ENCODE measurements at regions not wholly inside any gene's neighbourhood (a gene's known extent, or its start where the extent isn't known, plus 50 kb on each side); places are given as distances from the start of the nearest gene placed in this dataset.

GRCh38 chr1:221907166-221907932, 165.5 kb upstream of the DUSP10 start:
- TF ChIP-seq CTCF (IDR thresholded peaks at IDR 0.05; ENCODE audit: low read depth, low read length) = no peak
- TF ChIP-seq EZH2phosphoT487 (IDR thresholded peaks at IDR 0.05; ENCODE audit: low read depth) = no peak
- Histone ChIP-seq H2AFZ (ENCODE audit: low read depth, low read length) (no peak overlapping the region), H3K4me2 (ENCODE audit: low read length) (no peak overlapping the region), H3K4me1 (ENCODE audit: low read length) (peaks cover 33% of the 10 kb centered on the region), H3K27me3 (ENCODE audit: low read depth, low read length) (peaks cover 4% of the 10 kb centered on the region; the same call in 1 of the 2 replicates), H3K9ac (ENCODE audit: low read length) (no peak overlapping the region), H3K27ac (ENCODE audit: low read length) (no peak overlapping the region), H3K4me3 (ENCODE audit: low read length) (no peak overlapping the region), H4K20me1 (ENCODE audit: insufficient read depth, low read length) (no peaks in the 10 kb centered on the region), H3K79me2 (ENCODE audit: low read length) (no peaks in the 10 kb centered on the region), H3K9me3 (ENCODE audit: insufficient read depth, low read length) (no peaks in the 10 kb centered on the region), H3K36me3 (replicated peaks; ENCODE audit: low read depth, low read length) (no peaks in the 10 kb centered on the region)

GRCh38 chr1:221905802-221906201, 163.9 kb upstream of the DUSP10 start:
- Histone ChIP-seq H2AFZ (ENCODE audit: low read depth, low read length) (no peak overlapping the region), H3K79me2 (ENCODE audit: low read length) (no peaks in the 10 kb centered on the region), H3K4me1 (ENCODE audit: low read length) (peaks cover 17% of the 10 kb centered on the region), H3K9ac (ENCODE audit: low read length) (no peak overlapping the region), H4K20me1 (ENCODE audit: insufficient read depth, low read length) (no peaks in the 10 kb centered on the region), H3K9me3 (ENCODE audit: insufficient read depth, low read length) (no peaks in the 10 kb centered on the region), H3K27ac (ENCODE audit: low read length) (no peak overlapping the region), H3K4me2 (ENCODE audit: low read length) (no peak overlapping the region), H3K4me3 (ENCODE audit: low read length) (no peak overlapping the region), H3K27me3 (ENCODE audit: low read depth, low read length) (peaks cover 4% of the 10 kb centered on the region; the same call in 1 of the 2 replicates), H3K36me3 (replicated peaks; ENCODE audit: low read depth, low read length) (no peaks in the 10 kb centered on the region)
- TF ChIP-seq EZH2phosphoT487 (IDR thresholded peaks at IDR 0.05; ENCODE audit: low read depth) = no peak
- TF ChIP-seq CTCF (IDR thresholded peaks at IDR 0.05; ENCODE audit: low read depth, low read length) = no peak

GRCh38 chr1:221904319-221904718, 162.4 kb upstream of the DUSP10 start:
- H3K27me3 ChIP-seq (ENCODE audit: low read depth, low read length) = peaks cover 4% of the 10 kb centered on the region; the same call in 1 of the 2 replicates
- H3K4me3 ChIP-seq (ENCODE audit: low read length) = no peak overlapping the region
- H3K79me2 ChIP-seq (ENCODE audit: low read length) = no peaks in the 10 kb centered on the region
- H4K20me1 ChIP-seq (ENCODE audit: insufficient read depth, low read length) = no peaks in the 10 kb centered on the region
- no peak overlapping the region for H3K9ac ChIP-seq (ENCODE audit: low read length)
- H3K4me1 ChIP-seq (ENCODE audit: low read length) = peaks cover 2% of the 10 kb centered on the region
- H3K36me3 ChIP-seq (replicated peaks; ENCODE audit: low read depth, low read length) = no peaks in the 10 kb centered on the region
- no peak overlapping the region for H3K27ac ChIP-seq (ENCODE audit: low read length)
- no peak overlapping the region for H2AFZ ChIP-seq (ENCODE audit: low read depth, low read length)
- H3K4me2 ChIP-seq (ENCODE audit: low read length) = no peak overlapping the region
- TF ChIP-seq EZH2phosphoT487 (IDR thresholded peaks at IDR 0.05; ENCODE audit: low read depth) (no peak), CTCF (IDR thresholded peaks at IDR 0.05; ENCODE audit: low read depth, low read length) (no peak)
- no peaks in the 10 kb centered on the region for H3K9me3 ChIP-seq (ENCODE audit: insufficient read depth, low read length)

GRCh38 chr1:221903594-221903993, 161.7 kb upstream of the DUSP10 start:
- no peak overlapping the region for H3K4me2 ChIP-seq (ENCODE audit: low read length)
- TF ChIP-seq CTCF (IDR thresholded peaks at IDR 0.05; ENCODE audit: low read depth, low read length) (no peak), EZH2phosphoT487 (IDR thresholded peaks at IDR 0.05; ENCODE audit: low read depth) (no peak)
- no peaks in the 10 kb centered on the region for H4K20me1 ChIP-seq (ENCODE audit: insufficient read depth, low read length)
- no peaks in the 10 kb centered on the region for H3K9me3 ChIP-seq (ENCODE audit: insufficient read depth, low read length)
- H3K27ac ChIP-seq (ENCODE audit: low read length) = no peak overlapping the region
- H3K4me1 ChIP-seq (ENCODE audit: low read length) = no peaks in the 10 kb centered on the region
- no peak overlapping the region for H3K9ac ChIP-seq (ENCODE audit: low read length)
- no peaks in the 10 kb centered on the region for H3K79me2 ChIP-seq (ENCODE audit: low read length)
- no peaks in the 10 kb centered on the region for H3K36me3 ChIP-seq (replicated peaks; ENCODE audit: low read depth, low read length)
- H3K27me3 ChIP-seq (ENCODE audit: low read depth, low read length) = no peaks in the 10 kb centered on the region
- no peak overlapping the region for H3K4me3 ChIP-seq (ENCODE audit: low read length)
- H2AFZ ChIP-seq (ENCODE audit: low read depth, low read length) = no peak overlapping the region
